ENCODE measurements at regions not wholly inside any gene's neighbourhood (a gene's known extent, or its start where the extent isn't known, plus 50 kb on each side); places are given as distances from the start of the nearest gene placed in this dataset.

GRCh38 chr2:136373841-136374240 is 255.9 kb upstream of the CXCR4 start:
- Histone ChIP-seq H3K79me2 (ENCODE audit: insufficient read depth, low read length) (no peaks in the 10 kb centered on the region), H3K4me2 (replicated peaks; ENCODE audit: extremely low read depth, low read length, poor library complexity, severe bottlenecking) (no peak overlapping the region), H2AFZ (ENCODE audit: insufficient read depth, low read depth, low read length, poor library complexity, severe bottlenecking) (no peak overlapping the region), H3K4me1 (ENCODE audit: control insufficient read depth in 1 of 2, insufficient read depth in 2 of 2, low read length in 2 of 2) (peaks cover 6 to 8% of the 10 kb centered on the region in 2 donors), H3K27me3 (ENCODE audit: control insufficient read depth in 2 of 2, insufficient read depth in 2 of 2, low read length in 2 of 2) (no peaks in the 10 kb centered on the region), H4K20me1 (ENCODE audit: insufficient read depth, low read length) (no peaks in the 10 kb centered on the region), H3K9me3 (replicated peaks in 1 of 2; ENCODE audit: control insufficient read depth in 1 of 2, insufficient read depth in 1 of 2, low read length in 2 of 2) (no peaks in the 10 kb centered on the region), H3K4me3 (replicated peaks in 1 of 3; ENCODE audit: low read depth in 2 of 3, low read length in 3 of 3) (no peak overlapping the region), H3K36me3 (replicated peaks in 1 of 2; ENCODE audit: control insufficient read depth in 1 of 2, insufficient read depth in 2 of 2, low read length in 2 of 2) (no peaks in the 10 kb centered on the region), H3K9ac (ENCODE audit: insufficient read depth, low read length, poor library complexity, severe bottlenecking) (no peak overlapping the region), H3K27ac (ENCODE audit: low read depth in 1 of 2, low read length in 2 of 2) (no peak overlapping the region)
- TF ChIP-seq, protein P1, sequence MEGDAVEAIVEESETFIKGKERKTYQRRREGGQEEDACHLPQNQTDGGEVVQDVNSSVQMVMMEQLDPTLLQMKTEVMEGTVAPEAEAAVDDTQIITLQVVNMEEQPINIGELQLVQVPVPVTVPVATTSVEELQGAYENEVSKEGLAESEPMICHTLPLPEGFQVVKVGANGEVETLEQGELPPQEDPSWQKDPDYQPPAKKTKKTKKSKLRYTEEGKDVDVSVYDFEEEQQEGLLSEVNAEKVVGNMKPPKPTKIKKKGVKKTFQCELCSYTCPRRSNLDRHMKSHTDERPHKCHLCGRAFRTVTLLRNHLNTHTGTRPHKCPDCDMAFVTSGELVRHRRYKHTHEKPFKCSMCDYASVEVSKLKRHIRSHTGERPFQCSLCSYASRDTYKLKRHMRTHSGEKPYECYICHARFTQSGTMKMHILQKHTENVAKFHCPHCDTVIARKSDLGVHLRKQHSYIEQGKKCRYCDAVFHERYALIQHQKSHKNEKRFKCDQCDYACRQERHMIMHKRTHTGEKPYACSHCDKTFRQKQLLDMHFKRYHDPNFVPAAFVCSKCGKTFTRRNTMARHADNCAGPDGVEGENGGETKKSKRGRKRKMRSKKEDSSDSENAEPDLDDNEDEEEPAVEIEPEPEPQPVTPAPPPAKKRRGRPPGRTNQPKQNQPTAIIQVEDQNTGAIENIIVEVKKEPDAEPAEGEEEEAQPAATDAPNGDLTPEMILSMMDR (IDR thresholded peaks at IDR 0.05): no peak
- H3K4me1 Mint-ChIP-seq: peaks cover 12% of the 10 kb centered on the region
- no peaks in the 10 kb centered on the region for H3K36me3 Mint-ChIP-seq
- no peak overlapping the region for H3K4me3 Mint-ChIP-seq
- no peak overlapping the region for H3K27ac Mint-ChIP-seq
- peaks cover 0 to 2% (median 1%) of the 10 kb centered on the region in 3 donors for H3K27me3 Mint-ChIP-seq (ENCODE audit: low read depth in 3 of 3)
- no peaks in the 10 kb centered on the region for H3K9me3 Mint-ChIP-seq
- intact Hi-C loops (cut with micrococcal nuclease): no loop called here
- DNase-seq: no peak

DNA sequence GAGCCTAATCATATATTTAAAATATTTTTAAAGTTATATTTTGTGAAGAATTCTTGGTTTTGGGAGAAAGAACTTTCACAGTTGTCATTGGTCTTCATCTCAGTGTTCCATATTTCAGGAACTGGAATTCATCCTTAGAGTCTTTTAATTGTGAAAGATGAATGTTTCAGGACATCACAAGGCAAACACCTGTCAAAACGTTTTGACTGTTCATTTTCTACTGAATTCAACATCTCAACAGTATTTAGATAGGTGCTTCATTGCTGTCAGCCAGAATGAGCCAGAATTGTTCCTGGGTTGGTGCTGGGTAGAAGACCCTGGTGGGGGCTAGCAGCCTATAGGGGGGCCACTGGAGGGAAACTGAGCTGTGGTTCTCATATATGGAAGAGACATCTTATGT is 255.1 kb upstream of the CXCR4 start:
- intact Hi-C loops (cut with micrococcal nuclease): no loop called here
- Histone ChIP-seq H3K9me3 (replicated peaks in 1 of 2; ENCODE audit: control insufficient read depth in 1 of 2, insufficient read depth in 1 of 2, low read length in 2 of 2) (no peaks in the 10 kb centered on the region), H4K20me1 (ENCODE audit: insufficient read depth, low read length) (no peaks in the 10 kb centered on the region), H3K4me1 (ENCODE audit: control insufficient read depth in 1 of 2, insufficient read depth in 2 of 2, low read length in 2 of 2) (peaks cover 0 to 4% of the 10 kb centered on the region in 2 donors), H3K79me2 (ENCODE audit: insufficient read depth, low read length) (no peaks in the 10 kb centered on the region), H3K27me3 (ENCODE audit: control insufficient read depth in 2 of 2, insufficient read depth in 2 of 2, low read length in 2 of 2) (no peaks in the 10 kb centered on the region), H3K27ac (ENCODE audit: low read depth in 1 of 2, low read length in 2 of 2) (no peak overlapping the region), H2AFZ (ENCODE audit: insufficient read depth, low read depth, low read length, poor library complexity, severe bottlenecking) (no peak overlapping the region), H3K9ac (ENCODE audit: insufficient read depth, low read length, poor library complexity, severe bottlenecking) (no peak overlapping the region), H3K36me3 (replicated peaks in 1 of 2; ENCODE audit: control insufficient read depth in 1 of 2, insufficient read depth in 2 of 2, low read length in 2 of 2) (no peaks in the 10 kb centered on the region), H3K4me3 (replicated peaks in 1 of 3; ENCODE audit: low read depth in 2 of 3, low read length in 3 of 3) (no peak overlapping the region), H3K4me2 (replicated peaks; ENCODE audit: extremely low read depth, low read length, poor library complexity, severe bottlenecking) (no peak overlapping the region)
- no CpG with 5 or more reads among the region's 1 CpG for WGBS (ENCODE audit: insufficient coverage)
- TF ChIP-seq, protein P1 (IDR thresholded peaks at IDR 0.05): no peak
- no peak for DNase-seq
- Mint-ChIP-seq H3K36me3 (no peaks in the 10 kb centered on the region), H3K9me3 (no peaks in the 10 kb centered on the region), H3K27ac (no peak overlapping the region), H3K4me3 (no peak overlapping the region), H3K27me3 (ENCODE audit: low read depth in 3 of 3) (peaks cover 0 to 2% (median 1%) of the 10 kb centered on the region in 3 donors), H3K4me1 (peaks cover 9% of the 10 kb centered on the region)
